A673 (cell line): ENCODE measurements at regions not wholly inside any gene's neighbourhood (a gene's known extent, or its start where the extent isn't known, plus 50 kb on each side); places are given as distances from the start of the nearest gene placed in this dataset.

Experiments
- BruUV-seq: library from RNA; stranded (reverse); fragments of 400-500 nt; replicated peaks from 2 replicates; lab custom pipeline; 2021; lab: Mats Ljungman, UMichigan
- CTCF ChIA-PET: fragments of 300-600 bp; sonication (Branson Sonifier 250); formaldehyde crosslinking; loops from one replicate; lab custom pipeline; 2022; ENCODE audit warnings: antibody characterized with exemption; lab: Charles Lee
- POLR2A ChIA-PET: fragments of 300-600 bp; sonication (Branson Sonifier 250); formaldehyde crosslinking; loops from one replicate; lab custom pipeline; 2022; ENCODE audit warnings: antibody characterized with exemption; ENCODE audit not compliant: low non-redundant PET; lab: Charles Lee
- DNase-seq: peaks from one replicate; pipeline ENCODE4 v3.0.0-alpha.2; 2015; ENCODE audit warnings: low spot score
- H3K27ac ChIP-seq: fragments of 200-600 bp; sonication (generic); 2 replicates; pipeline ENCODE4 v1.5.1; 2016; ENCODE audit warnings: mixed run types, low read depth, mild to moderate bottlenecking, mixed read lengths, antibody characterized with exemption, low read length; ENCODE audit not compliant: poor library complexity, severe bottlenecking
- H3K27me3 ChIP-seq: fragments of 200-600 bp; sonication (generic); replicated peaks from 2 replicates; pipeline ENCODE4 v1.6.1; 2017; ENCODE audit warnings: mixed run types, low read depth, mild to moderate bottlenecking, mixed read lengths, antibody characterized with exemption, low read length; ENCODE audit not compliant: insufficient read depth, poor library complexity
- H3K36me3 ChIP-seq: fragments of 200-600 bp; sonication (generic); 2 replicates; pipeline ENCODE4 v1.6.1; 2016; ENCODE audit warnings: mixed run types, mild to moderate bottlenecking, mixed read lengths, antibody characterized with exemption, low read length; ENCODE audit not compliant: insufficient read depth, poor library complexity, severe bottlenecking
- H3K4me1 ChIP-seq: fragments of 200-600 bp; sonication (generic); 2 replicates; pipeline ENCODE4 v1.6.1; 2017; ENCODE audit warnings: mixed run types, mild to moderate bottlenecking, mixed read lengths, antibody characterized with exemption, low read length; ENCODE audit not compliant: insufficient read depth, poor library complexity, severe bottlenecking
- H3K4me3 ChIP-seq: fragments of 200-600 bp; sonication (generic); 2 replicates; pipeline ENCODE4 v1.5.1; 2016; ENCODE audit warnings: low read depth, mixed run types, mild to moderate bottlenecking, mixed read lengths, low read length; ENCODE audit not compliant: poor library complexity, severe bottlenecking
- H3K9me3 ChIP-seq: fragments of 200-600 bp; sonication (generic); 2 replicates; pipeline ENCODE4 v1.6.1; 2016; ENCODE audit warnings: mixed run types, low read depth, mild to moderate bottlenecking, mixed read lengths, antibody characterized with exemption, low read length; ENCODE audit not compliant: poor library complexity, severe bottlenecking
- CTCF ChIP-seq: fragments of 300-800, 200-600 bp; sonication (generic); conservative IDR thresholded peaks from 2 replicates; pipeline ENCODE4 v1.5.1; 2017; ENCODE audit warnings: low read depth, mild to moderate bottlenecking, antibody characterized with exemption, low read length, moderate library complexity, mixed read lengths
- EZH2 ChIP-seq: fragments of 200-600 bp; sonication (generic); IDR thresholded peaks from 2 replicates; pipeline ENCODE4 v1.6.1; 2017; ENCODE audit warnings: borderline replicate concordance, low read depth, mild to moderate bottlenecking, mixed read lengths, antibody characterized with exemption, low read length; ENCODE audit not compliant: poor library complexity, severe bottlenecking
- intact Hi-C: fragments of 100-400 bp; cut with micrococcal nuclease; formaldehyde crosslinking; loops from one replicate; pipeline ENCODE4 v1.10.0; 2022; ENCODE audit not compliant: unreplicated experiment

GRCh38 chr7:54260941-54261371, 281.2 kb upstream of the VSTM2A start:
- TF ChIP-seq CTCF (no peak), EZH2 (no peak)
- DNase-seq = no peak
- no TSS peak for BruUV-seq
- Histone ChIP-seq H3K9me3 (peaks cover 48% of the 10 kb centered on the region), H3K4me1 (no peaks in the 10 kb centered on the region), H3K4me3 (no peak overlapping the region), H3K27ac (no peak overlapping the region), H3K36me3 (no peaks in the 10 kb centered on the region), H3K27me3 (no peaks in the 10 kb centered on the region)
- intact Hi-C loops = no loop called here
- ChIA-PET CTCF (no interaction called here), POLR2A (no interaction called here)

- ChIA-PET POLR2A (no interaction called here), CTCF (no interaction called here)
- TF ChIP-seq CTCF = no peak
- TF ChIP-seq EZH2 = no peak
- Histone ChIP-seq H3K36me3 (no peaks in the 10 kb centered on the region), H3K27ac (no peak overlapping the region), H3K27me3 (no peaks in the 10 kb centered on the region), H3K9me3 (peaks cover 54% of the 10 kb centered on the region), H3K4me1 (no peaks in the 10 kb centered on the region), H3K4me3 (no peak overlapping the region)
- no TSS peak for BruUV-seq
- no peak for DNase-seq
- intact Hi-C loops = loop anchor here (10.0 kb wide), 1 partner anchor 64 kb away; no protein-coding TSS in a partner anchor
Measured at GRCh38 chr7:54278847-54279246, 263.3 kb upstream of the VSTM2A start.

GRCh38 chr7:54292171-54292925, 249.8 kb upstream of the VSTM2A start:
- no peak for TF ChIP-seq EZH2
- TF ChIP-seq CTCF = no peak
- Histone ChIP-seq H3K27ac (no peak overlapping the region), H3K4me1 (no peaks in the 10 kb centered on the region), H3K36me3 (no peaks in the 10 kb centered on the region), H3K4me3 (no peak overlapping the region), H3K9me3 (peaks cover 16% of the 10 kb centered on the region), H3K27me3 (no peaks in the 10 kb centered on the region)
- intact Hi-C loops = no loop called here
- ChIA-PET POLR2A (no interaction called here), CTCF (no interaction called here)
- DNase-seq = no peak
- no TSS peak for BruUV-seq
